ENCODE measurements at regions not wholly inside any gene's neighbourhood (a gene's known extent, or its start where the extent isn't known, plus 50 kb on each side); places are given as distances from the start of the nearest gene placed in this dataset.
A peak's percentile ranks its signal among the peaks of the same experiment; 100 is the strongest.

DNA sequence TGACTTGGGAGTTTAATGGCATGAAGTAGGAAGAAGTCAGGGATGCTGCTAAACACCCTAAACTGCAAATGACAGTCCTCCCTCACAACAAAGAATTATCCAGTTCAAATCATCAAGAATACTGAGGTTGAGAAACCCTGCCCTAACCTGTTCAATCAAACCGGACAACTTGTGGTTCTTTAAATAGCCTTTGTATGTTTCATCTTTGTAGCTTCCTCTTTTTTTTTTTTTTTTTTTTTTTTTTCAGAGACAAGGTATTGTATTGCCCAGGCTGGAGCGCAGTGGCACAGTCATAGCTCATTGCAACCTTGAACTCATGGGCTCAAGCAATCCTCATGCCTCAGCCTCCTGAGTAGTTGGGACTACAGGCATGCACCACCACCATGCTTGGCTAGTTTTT, 52.5 kb upstream of the TTC29 start:
- DNase-seq: no peak

DNA sequence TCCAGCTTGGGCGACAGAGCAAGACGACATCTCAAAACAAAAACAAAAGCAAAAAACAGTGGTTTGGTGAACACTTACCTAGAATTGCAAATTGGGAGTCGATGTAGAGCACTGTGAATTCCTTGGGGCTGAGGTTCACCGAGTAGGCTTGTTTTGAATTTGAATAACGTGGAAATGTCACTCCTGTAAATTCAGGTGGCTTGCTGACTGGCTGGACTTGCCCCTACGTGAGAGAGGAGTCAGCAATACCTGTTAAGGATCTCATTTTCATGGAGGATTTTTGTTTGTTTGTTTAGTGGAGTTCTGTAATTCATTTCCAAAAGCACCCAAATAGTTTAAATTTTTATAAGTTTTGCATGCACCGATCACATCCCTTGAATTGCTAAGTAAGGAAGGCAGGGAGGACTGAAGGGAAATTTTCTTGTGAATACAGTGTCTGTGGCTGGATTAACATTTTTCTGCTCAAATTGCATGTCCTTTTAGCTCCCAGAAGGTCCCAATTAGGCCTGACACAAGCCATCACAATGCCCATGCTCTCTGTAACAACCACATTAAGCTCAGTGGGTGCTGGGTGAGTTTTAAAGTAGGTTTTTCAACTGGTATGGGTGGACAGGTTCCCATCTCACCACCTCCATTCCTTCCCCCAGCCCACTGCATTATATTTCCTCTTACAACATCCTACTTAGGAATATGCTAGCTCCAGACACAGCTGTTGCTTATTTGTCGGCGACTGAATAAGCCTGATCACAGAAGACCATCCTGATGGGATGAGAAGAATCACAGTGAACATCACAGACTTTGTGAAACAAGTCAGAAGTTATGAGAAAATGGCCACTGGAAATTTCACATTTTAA, 58.5 kb upstream of the TTC29 start:
- DNase-seq: no peak

DNA sequence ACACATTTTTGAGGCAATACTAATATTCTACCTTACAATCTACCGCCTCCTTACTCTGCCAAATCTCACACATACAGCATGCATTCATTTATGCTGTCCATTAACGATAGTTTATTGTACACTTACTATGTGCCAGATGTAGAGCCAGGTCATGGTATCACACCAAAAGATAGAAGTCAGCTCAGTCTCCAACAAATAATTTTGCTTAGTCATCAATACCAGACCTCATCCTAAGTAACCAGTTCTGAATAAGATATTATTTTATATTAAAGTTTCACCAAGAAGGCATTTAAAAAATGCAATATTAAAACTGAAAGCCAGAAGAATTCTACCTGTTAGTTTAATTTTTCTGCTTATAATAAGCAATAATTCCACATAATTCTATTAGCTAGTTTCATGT, 60.6 kb upstream of the TTC29 start:
- no peak for DNase-seq

DNA sequence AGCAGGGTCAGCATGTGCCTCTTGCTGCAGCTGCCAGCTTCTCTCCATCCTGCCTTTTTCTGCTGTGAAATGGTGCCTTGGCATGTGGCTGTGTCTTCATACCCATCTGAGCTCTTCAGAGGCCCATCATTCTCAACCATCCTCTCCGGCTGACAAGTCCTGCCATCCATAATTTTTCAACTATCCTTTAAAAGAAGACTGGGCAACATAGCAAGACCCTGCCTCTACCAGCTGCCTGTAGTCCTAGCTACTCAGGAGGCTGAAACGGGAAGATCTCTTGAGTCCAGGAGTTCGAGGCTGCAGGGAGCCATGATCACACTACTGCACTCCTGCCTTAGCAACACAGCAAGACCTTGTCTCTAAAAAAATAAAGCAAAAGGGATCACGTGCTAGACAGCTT, 64.2 kb upstream of the TTC29 start:
- DNase-seq: no peak

DNA sequence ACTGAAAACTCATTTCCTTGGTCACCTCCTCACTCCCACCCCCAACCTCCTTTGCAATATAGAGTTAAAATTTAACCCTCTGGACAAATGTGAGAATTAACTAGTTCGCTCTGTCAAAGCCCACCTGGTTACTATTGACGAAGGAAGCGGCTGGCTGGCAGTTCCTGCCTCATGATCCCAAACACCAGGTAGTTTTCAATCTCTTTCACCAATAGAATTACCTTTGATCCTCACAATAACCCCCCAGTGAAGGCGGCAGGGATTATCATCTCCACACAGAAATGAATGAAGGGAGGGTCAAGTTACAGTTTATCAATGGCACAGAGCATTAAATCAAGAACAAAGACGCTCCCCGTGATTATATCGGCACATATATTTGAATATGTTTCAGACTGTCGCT, 65.7 kb upstream of the TTC29 start:
- no peak for DNase-seq

DNA sequence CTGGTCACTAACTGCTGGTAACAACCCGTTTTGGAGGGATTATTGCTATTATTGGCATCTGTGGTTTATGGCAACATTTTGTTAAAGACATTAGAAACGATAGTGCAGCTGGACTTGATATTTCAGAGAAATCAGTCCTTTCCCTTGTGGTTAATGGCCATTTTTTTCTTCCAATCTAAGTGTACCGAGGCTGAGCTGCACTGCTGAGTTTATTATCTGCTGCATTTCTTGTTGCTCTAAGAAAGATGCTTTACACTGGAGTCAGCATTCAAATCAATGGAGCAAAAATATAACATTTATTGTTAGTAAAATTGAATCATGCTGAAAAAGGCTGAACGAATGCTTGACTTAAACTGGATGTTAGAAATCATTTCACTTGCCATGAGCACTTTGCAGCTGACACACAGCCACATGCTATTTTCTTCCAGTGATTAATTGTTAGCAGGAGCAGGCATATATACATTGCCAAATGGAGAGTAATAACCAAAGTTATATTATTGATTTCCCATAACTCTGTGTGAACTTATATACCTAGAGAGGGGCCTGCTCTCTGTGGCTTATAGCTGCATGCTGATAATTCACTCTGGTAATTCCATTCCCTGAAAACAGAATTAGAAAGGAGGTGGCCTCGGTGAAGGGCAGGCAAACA, 66.5 kb upstream of the TTC29 start:
- no peak for DNase-seq

DNA sequence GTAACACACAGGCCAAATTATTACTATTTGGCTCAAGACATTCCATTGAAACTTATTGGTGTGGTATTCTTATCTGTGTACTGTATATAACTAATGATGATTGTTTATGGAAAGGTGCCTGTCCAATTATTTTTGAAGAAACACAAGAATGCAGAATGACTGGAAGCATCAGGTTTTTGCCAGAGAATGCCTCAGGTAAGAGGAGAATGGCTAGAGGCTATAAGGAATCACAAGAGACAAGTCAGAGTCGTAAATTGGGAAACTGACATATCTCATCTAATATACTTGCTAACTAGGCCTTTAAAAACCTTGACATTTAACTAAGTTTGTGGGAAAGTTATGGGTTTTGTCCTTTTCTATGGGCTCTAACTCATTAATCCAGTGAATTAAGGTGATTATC, 69.3 kb upstream of the TTC29 start:
- DNase-seq: no peak

DNA sequence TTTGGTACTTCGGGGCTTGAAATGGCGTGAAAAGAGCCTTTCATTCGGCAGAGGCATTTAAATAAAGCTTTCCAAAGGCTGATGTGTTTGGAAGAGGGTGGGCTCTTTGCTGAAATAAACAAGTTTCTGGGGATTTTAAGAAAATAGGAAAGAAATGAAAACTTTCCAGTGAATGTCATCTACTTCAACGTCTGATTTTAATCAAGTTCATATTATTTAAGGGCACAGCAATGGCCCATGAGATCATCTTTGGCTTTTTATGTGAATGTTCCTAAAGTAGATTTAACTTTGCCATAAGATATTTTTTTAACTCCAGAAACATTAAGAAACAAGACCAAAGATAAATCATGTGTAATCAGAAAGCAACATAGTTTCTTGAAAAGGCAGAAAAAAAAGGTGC, 69.8 kb upstream of the TTC29 start:
- no peak for DNase-seq

DNA sequence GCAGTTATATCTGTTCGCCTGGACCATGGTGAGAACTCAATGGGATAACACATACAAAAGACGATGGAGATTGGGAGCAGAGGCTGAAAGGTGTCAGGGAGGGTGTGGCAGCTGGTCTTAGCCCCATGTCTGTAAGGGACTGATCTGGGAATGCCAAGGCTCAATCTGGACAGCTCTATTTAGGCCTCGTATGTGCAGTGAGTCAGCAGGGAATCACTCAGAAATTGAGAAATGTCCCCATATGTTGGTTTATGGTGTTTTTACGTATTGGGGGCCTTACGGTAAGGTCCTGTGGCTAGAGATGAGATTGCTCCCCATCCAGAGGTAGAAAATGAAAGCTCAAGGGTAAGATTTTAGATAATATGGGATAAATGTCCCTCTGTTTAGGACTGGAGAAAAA, 71.4 kb upstream of the TTC29 start:
- no peak for DNase-seq

DNA sequence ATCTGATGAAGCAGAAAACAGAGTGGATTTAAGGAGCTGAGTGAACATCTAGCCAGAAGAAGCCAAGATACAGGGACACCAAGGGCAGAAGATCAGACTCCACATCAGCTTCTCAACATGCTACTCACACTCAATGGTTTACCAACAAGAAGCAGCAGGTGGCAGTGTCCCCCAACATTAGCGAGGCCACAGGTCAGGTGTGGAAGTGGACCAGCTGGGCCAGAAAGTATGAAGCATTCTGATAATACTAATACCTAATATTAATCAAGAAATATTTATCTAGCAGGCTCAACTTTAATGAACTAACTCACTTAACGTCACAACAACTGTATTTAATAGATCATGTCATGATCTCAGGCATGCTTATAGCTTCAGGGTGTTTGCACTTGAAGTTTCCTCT, 73.4 kb upstream of the TTC29 start:
- DNase-seq: peak; percentile 54

DNA sequence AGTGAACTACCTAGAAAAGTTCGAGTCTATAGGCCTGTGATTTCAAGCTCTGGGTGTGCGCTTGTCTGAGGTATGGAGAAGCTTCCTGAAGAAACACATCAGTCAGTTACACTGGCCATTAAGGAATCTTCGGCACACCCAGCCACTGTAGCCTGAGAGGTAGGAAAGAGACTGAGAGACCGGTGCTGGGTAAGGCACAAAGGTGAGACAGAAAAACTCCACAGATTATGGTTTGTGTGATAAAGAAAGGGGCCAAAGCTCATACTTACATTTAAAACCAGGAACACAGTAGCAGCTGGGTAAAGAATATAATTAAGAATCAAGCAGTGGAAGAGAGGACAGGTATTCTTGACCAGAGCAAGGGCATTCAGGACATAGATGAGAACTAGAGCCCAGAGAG, 74.8 kb upstream of the TTC29 start:
- no peak for DNase-seq

DNA sequence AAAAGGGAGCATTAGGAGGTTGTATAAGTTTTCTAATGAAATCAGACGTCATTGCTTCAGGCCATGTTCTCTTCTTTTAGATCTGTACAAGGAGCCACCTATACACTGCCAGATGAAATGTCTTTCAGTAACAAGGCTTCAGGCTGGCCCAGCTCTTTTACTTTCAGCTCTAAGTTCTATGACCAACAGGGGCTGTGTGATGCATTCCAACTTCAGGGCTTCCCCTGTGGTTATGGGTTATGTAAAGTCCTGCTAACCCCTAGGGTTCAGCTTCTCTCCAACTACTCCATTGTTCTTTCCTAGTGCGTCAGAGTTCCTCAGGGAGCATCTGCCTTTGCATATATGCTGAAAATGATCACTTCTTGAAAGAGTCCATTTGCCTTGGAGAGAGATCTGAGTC, 79.4 kb upstream of the TTC29 start:
- no peak for DNase-seq

DNA sequence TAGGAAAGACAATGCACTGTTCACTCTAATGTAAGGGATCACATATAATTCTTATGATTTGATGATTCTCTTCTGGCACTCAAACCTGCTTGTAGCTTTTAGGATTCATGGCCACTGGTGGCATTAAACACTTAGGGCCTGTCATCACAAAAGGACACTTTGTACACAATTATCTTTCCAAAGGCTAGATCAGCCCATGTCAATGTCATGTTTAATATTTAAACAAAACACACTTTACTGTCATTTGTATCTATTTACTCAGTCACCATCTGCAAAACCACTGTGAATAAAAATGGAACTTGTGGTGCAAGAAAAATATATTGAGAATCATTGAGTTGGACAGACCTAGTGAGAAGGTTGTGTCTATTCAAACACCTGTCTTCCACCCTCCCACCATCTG, 83.6 kb upstream of the TTC29 start:
- no peak for DNase-seq

DNA sequence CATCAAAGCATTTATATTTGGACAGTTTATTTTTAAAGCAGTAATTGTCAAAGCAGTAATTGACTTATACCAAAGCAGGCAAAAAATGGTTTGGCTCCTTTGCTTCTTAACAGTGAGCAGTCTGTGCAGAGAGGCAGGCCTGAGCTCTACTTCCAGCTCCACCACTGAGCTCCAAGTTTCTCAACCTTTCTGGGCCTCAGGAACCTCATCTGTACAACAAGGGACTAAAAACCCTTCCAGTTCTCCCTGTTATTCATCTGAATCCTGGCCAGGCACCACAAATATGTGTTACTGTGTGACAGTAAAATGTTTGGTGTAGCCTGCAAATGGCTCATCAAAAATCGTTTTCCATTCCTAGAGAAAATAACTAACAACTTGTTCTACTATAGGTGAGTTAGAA, 88.7 kb upstream of the TTC29 start:
- DNase-seq: no peak

DNA sequence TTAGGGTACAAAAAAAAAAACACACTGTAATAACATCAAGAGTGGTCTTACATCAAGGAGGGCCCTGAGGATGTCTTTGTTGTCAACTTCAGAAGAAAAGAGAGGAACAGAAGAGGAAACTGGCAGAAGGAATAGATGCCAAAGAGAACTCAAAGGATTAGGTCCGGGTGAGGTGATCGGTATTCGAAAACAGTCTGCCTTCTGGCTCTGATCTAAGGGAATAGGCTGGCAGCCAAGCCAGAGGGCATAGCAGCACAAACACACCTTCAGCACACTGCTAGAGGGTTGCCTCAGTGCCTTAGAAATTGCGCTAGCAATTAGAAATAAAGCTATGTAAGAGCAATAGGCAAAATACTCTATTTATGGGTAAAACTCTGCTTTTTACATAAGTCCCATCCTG, 91.4 kb upstream of the TTC29 start:
- DNase-seq: no peak

DNA sequence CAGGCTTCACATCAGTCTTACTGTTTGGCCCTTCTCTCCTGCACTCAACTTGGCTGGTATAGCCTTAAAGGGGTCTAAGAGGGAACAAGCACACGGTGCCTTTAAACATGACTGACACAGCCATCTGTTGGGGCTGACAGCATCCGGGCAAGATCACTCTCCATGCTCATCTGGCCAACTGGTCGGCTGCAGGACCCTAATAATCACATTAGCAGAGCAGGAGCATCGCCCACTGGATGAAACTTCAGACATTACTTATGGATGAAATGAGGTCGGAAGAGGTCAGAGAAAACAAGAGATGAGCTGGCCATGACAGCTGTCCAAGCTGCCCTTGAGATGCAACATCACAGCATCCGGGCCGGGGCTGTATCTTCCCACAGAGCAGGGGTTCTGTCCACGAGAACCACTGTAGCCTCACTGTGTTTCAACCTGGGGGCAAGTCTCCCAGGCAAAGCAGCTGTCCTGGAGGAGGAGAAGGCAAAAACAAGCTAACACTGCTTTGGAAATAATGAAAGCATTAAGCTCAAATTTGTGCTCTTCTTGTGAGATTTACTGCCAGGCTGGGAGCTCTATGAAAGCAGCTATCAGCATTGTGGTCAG, 94.4 kb upstream of the TTC29 start:
- DNase-seq: no peak

DNA sequence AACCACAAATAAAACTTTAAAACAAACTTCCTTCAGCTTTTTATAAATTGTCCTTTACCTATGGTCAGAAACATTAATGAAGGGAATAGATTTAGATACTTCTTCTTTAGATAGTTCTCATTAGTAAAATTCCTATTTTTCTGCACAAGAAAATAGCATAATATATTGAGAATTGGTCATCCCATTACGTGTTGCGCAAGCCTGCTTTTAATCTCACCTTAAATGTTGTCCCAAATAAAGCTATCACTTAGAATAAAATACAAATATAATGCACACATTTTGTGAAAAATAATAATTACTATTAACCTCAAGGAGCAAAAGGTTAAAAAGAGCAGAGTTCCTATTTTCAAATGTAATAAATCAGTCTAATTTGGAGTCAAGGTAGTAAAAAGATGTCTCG, 95.2 kb upstream of the TTC29 start:
- no peak for DNase-seq

DNA sequence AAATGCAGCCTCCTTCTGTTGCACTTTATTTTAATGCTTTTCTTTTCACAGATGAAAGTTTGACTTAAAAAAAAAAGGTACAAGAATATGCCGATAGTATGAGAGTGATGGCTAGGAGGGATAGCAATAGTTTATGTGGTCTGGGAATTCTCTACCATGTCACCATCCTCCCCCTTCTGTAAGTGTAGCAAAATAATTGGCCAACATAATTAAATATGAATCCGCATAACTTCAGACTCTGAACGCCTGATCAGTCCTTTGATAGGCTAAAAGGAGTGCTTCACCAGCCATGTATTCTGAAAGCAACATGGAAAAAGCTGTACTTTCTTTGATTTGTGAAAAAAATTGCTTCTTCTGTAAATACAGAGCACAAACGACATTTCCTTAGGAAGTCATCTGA, 95.7 kb upstream of the TTC29 start:
- no peak for DNase-seq

DNA sequence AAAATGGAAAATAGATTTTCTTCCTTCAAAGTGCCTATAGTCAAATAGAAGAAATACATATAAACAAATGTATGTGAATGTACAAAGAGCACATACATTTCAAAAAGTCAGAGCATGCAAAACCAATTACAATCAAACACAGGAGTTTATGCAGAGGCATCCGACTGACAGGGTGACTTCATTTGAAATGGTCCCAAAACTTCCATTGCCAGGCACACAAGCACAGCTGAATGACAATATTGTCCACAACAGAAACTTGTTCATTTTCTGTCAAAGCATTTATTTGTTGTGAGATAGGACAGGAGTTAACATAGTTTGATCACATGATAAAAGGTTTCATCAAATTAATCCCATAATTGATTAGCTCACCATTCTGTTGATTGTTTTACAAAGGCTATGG, 96.4 kb upstream of the TTC29 start:
- DNase-seq: no peak

DNA sequence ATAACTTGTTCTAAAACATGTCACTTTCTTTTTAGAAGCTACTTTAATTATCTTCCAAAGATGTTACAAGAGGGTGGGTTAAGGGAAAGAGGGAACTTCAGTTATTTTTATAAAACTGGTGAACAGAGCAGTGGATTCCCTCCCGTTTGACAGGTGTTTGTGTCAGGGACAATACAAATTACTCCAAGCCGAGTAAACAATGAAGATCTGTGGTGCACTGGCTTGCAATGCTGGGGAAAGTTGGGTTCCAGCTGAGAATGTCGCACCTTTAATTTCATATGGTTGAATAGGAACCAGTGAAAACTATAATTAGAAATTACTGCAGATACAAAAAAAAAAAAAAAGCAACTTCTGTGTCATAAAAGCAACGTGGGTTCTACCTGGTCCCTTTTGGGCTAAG, 98.6 kb upstream of the TTC29 start:
- DNase-seq: no peak

DNA sequence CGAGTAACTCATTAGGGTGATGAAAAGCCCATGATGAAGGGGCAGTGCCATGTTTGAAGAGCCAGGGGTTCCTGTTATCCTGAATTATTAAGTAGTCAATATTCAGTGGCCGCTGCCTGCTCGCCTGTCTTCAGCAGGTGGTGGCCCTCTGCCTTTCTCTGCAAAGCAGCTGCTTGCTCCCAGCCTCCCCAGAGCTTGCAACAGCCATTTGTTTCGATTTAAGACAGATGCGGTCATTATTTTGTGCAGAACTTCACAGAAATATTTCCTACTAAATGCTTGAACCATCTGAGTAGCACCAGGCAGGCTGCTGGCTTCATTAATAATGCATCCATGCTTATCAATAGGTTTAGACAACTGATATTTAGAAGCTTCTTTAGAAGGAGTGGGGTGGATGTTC, 104.3 kb upstream of the TTC29 start:
- no peak for DNase-seq

DNA sequence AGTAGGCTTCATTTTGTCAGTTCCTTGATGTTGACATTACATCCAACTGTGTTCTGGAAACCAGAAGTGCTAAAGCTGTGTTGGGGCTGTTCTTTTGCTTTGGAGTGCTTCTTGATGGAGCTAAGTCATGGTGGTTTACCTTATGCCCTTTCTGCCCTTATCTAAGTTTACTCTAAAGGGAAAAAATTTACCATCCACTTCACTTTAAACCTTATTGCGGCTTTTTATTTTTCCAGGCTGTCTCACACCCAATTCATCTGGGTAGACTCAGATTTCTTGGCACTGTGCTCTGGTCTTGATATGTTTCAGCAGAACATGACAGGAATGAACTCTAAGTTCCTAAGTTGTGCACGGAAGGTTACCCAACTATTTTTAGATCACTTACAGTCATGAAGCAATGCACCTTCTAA, 104.7 kb upstream of the TTC29 start:
- DNase-seq: no peak

DNA sequence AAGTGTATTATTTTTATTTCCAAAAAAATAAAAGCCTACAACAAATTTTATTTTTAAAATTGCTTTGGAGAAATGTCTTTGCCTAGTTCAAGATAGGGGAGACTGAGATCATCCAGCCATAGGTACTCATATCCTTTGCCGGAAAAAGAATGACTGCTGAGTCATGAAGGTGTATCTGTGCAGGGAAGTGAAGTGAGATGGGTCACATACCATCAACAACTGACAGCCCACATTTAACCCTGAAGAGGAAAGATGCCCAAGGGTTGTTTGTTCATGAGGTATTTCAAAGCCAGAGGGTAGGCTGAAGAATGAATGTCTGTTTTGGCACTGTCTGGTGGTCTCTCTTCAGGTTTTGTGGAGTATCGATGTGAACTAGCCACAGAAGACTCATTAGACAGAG, 106.7 kb upstream of the TTC29 start:
- no peak for DNase-seq

DNA sequence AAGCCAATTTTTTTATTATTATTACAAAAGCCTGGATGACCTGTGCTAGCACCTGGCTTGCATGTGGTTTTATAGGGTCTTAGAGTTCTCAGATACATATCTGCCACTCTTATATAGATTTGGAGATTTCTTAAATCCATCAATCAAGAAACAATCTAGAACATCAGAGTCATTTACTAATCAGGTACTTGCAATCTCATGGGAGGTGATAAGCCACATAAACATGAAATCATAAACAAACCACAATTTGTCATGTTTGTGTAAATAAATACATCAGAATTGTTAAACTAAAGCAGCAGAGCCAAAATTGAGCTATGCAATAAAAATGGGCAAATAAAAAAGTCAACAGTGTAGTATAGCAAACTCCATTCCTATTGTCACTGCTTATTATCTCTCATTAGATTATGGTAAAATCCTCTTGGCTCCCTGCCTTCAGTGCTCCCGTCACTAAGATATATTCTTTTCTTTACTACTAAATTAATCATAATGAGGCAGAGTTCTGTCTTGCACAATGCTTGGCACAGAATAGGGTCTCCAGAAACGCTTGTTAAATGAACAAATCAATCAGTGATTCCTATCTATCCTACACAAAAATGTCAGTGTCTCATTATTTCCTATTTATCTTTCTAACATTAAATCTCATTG, 108.7 kb upstream of the TTC29 start:
- no peak for DNase-seq
